GM23248 (cell line): ENCODE measurements at regions not wholly inside any gene's neighbourhood (a gene's known extent, or its start where the extent isn't known, plus 50 kb on each side); places are given as distances from the start of the nearest gene placed in this dataset.

Source experiments
- DNase-seq: peaks from one replicate; pipeline ENCODE4 v3.0.0-alpha.2; 2015
- H2AFZ ChIP-seq: fragments of 200-600 bp; sonication (generic); 2 replicates; pipeline ENCODE4 v1.6.1; 2016; ENCODE audit warnings: antibody characterized with exemption
- H3F3A ChIP-seq: fragments of 200-600 bp; sonication (generic); 2 replicates; pipeline ENCODE4 v1.6.1; 2016; ENCODE audit warnings: mild to moderate bottlenecking, antibody characterized with exemption, mixed run types; ENCODE audit not compliant: insufficient read depth
- H3K27ac ChIP-seq: fragments of 200-600 bp; sonication (generic); 2 replicates; pipeline ENCODE4 v1.5.1; 2016; ENCODE audit warnings: mild to moderate bottlenecking
- H3K27me3 ChIP-seq: fragments of 200-600 bp; sonication (generic); replicated peaks from 2 replicates; pipeline ENCODE4 v1.6.1; 2016; ENCODE audit warnings: mild to moderate bottlenecking; ENCODE audit not compliant: insufficient read depth
- H3K36me3 ChIP-seq: fragments of 200-600 bp; sonication (generic); 2 replicates; pipeline ENCODE4 v1.6.1; 2016; ENCODE audit warnings: low read depth, mild to moderate bottlenecking
- H3K4me1 ChIP-seq: fragments of 200-600 bp; sonication (generic); 2 replicates; pipeline ENCODE4 v1.6.1; 2016; ENCODE audit warnings: mild to moderate bottlenecking; ENCODE audit not compliant: insufficient read depth
- H3K4me2 ChIP-seq: fragments of 200-600 bp; sonication (generic); one replicate; pipeline ENCODE4 v1.6.1; 2016; ENCODE audit warnings: mild to moderate bottlenecking; ENCODE audit not compliant: unreplicated experiment
- H3K4me3 ChIP-seq: fragments of 200-600 bp; sonication (generic); 2 replicates; pipeline ENCODE4 v1.5.1; 2016; ENCODE audit warnings: mild to moderate bottlenecking
- H3K79me2 ChIP-seq: fragments of 200-600 bp; sonication (generic); 2 replicates; pipeline ENCODE4 v1.6.1; 2016; ENCODE audit warnings: mild to moderate bottlenecking; ENCODE audit not compliant: insufficient read depth
- H3K9ac ChIP-seq: fragments of 200-600 bp; sonication (generic); 2 replicates; pipeline ENCODE4 v1.6.1; 2016; ENCODE audit warnings: mild to moderate bottlenecking
- H3K9me2 ChIP-seq: fragments of 200-600 bp; sonication (generic); 2 replicates; pipeline ENCODE4 v1.6.1; 2016; ENCODE audit warnings: mixed run types, mild to moderate bottlenecking, moderate library complexity; ENCODE audit not compliant: insufficient read depth
- H3K9me3 ChIP-seq: fragments of 200-600 bp; sonication (generic); one replicate; pipeline ENCODE4 v1.6.1; 2017; ENCODE audit warnings: low read depth
- H4K20me1 ChIP-seq: fragments of 200-600 bp; sonication (generic); 2 replicates; pipeline ENCODE4 v1.6.0; 2016; ENCODE audit not compliant: insufficient read depth
- EZH2 ChIP-seq: fragments of 200-600 bp; sonication (generic); IDR thresholded peaks from 2 replicates; pipeline ENCODE4 v1.6.1; 2018; ENCODE audit warnings: antibody characterized with exemption, mild to moderate bottlenecking; ENCODE audit not compliant: insufficient read depth, poor library complexity, severe bottlenecking
- EZH2phosphoT487 ChIP-seq: fragments of 200-600 bp; sonication (generic); IDR thresholded peaks from 2 replicates; pipeline ENCODE4 v1.6.1; 2018; ENCODE audit warnings: antibody characterized with exemption, moderate library complexity, mild to moderate bottlenecking, low read depth; ENCODE audit not compliant: insufficient read depth
- WGBS, 2 experiments: methylation state at CpG; one replicate each; pipeline ENCODE4 v1.1.6; 2015 to 2017; ENCODE audit warnings: low lambda C conversion rate in 2 of 2, low coverage in 1 of 2; ENCODE audit errors: missing lambda C conversion rate in 2 of 2; 5-methylcytosine and 5-hydroxymethylcytosine counted together
- in situ Hi-C: fragments of 300-500 bp; cut with MboI; formaldehyde crosslinking; loops from 2 replicates; pipeline ENCODE4 v1.15.0; 2020

- no peaks in the 10 kb centered on the region; the same call in 1 of the 2 replicates for H4K20me1 ChIP-seq
- peak; percentile 28 for DNase-seq
- H3K4me2 ChIP-seq = peak overlapping the region; percentile 82
- no peak overlapping the region for H2AFZ ChIP-seq
- H3K27ac ChIP-seq = peak overlapping the region; percentile 98
- WGBS, 2 experiments = 3 to 4% methylated on average over 12 of the region's 12 CpGs
- H3K9me2 ChIP-seq = no peaks in the 10 kb centered on the region
- peaks cover 83% of the 10 kb centered on the region for H3K79me2 ChIP-seq
- H3K4me1 ChIP-seq = peaks cover 51% of the 10 kb centered on the region
- peaks cover 27% of the 10 kb centered on the region for H3K36me3 ChIP-seq
- no peaks in the 10 kb centered on the region for H3K27me3 ChIP-seq
- no peaks in the 10 kb centered on the region for H3K9me3 ChIP-seq
- TF ChIP-seq EZH2 (no peak), EZH2phosphoT487 (no peak)
- in situ Hi-C loops = no loop called here
- H3F3A ChIP-seq = peaks cover 92% of the 10 kb centered on the region
- peak overlapping the region; percentile 54 for H3K4me3 ChIP-seq
- H3K9ac ChIP-seq = peak overlapping the region; percentile 100
These were observed 179.9 kb upstream of the KLF14 start for GRCh38 chr7:130913639-130914553.

GRCh38 chr7:130914554-130915294 lies 180.7 kb upstream of the KLF14 start:
- Histone ChIP-seq H4K20me1 (no peaks in the 10 kb centered on the region; the same call in 1 of the 2 replicates), H3K9ac (peak overlapping the region; percentile 100), H2AFZ (no peak overlapping the region), H3K27ac (peak overlapping the region; percentile 98), H3K4me2 (peak overlapping the region; percentile 82), H3K79me2 (peaks cover 83% of the 10 kb centered on the region), H3K36me3 (peaks cover 31% of the 10 kb centered on the region), H3K4me3 (peak overlapping the region; percentile 54), H3K27me3 (no peaks in the 10 kb centered on the region), H3K4me1 (peaks cover 59% of the 10 kb centered on the region), H3K9me3 (no peaks in the 10 kb centered on the region), H3K9me2 (no peaks in the 10 kb centered on the region), H3F3A (peaks cover 92% of the 10 kb centered on the region)
- DNase-seq = no peak
- TF ChIP-seq EZH2 = no peak
- in situ Hi-C loops = no loop called here
- 73 to 75% methylated on average over 10 of the region's 10 CpGs for WGBS, 2 experiments

GRCh38 chr7:130917669-130918128 lies 183.7 kb upstream of the KLF14 start:
- H3K9ac ChIP-seq = peak overlapping the region; percentile 100
- peak; percentile 81 for DNase-seq
- in situ Hi-C loops = no loop called here
- H3K4me3 ChIP-seq = peak overlapping the region; percentile 49
- H4K20me1 ChIP-seq = no peaks in the 10 kb centered on the region
- no peaks in the 10 kb centered on the region for H3K9me3 ChIP-seq
- no peak overlapping the region for H2AFZ ChIP-seq
- H3F3A ChIP-seq = peaks cover 91% of the 10 kb centered on the region
- 28% methylated on average over 5 of the region's 5 CpGs for WGBS, 2 experiments
- no peaks in the 10 kb centered on the region for H3K9me2 ChIP-seq
- H3K4me2 ChIP-seq = peak overlapping the region; percentile 82
- peak overlapping the region; percentile 98 for H3K27ac ChIP-seq
- TF ChIP-seq EZH2phosphoT487 (no peak), EZH2 (no peak)
- peaks cover 83% of the 10 kb centered on the region for H3K79me2 ChIP-seq
- no peaks in the 10 kb centered on the region for H3K27me3 ChIP-seq
- peaks cover 88% of the 10 kb centered on the region for H3K4me1 ChIP-seq
- peaks cover 11% of the 10 kb centered on the region for H3K36me3 ChIP-seq
